ENCODE measurements at regions not wholly inside any gene's neighbourhood (a gene's known extent, or its start where the extent isn't known, plus 50 kb on each side); places are given as distances from the start of the nearest gene placed in this dataset.

GRCh38 chr4:155522201-155522600 lies 144.4 kb upstream of the GUCY1A1 start:
- DNase-seq (ENCODE audit: low spot score) (no peak), FAIRE-seq (no peak)

- no peak for FAIRE-seq
- DNase-seq (ENCODE audit: low spot score) = no peak
Observed at GRCh38 chr4:155521382-155521781, 144.6 kb upstream of the MAP9 start.

GRCh38 chr4:155515444-155516075 lies 138.8 kb upstream of the MAP9 start:
- FAIRE-seq (no peak), DNase-seq (ENCODE audit: low spot score) (no peak)

GRCh38 chr4:155514628-155515027 lies 137.9 kb upstream of the MAP9 start:
- DNase-seq (ENCODE audit: low spot score) = no peak
- no peak for FAIRE-seq

GRCh38 chr4:155512817-155513216 lies 136.1 kb upstream of the MAP9 start:
- FAIRE-seq (no peak), DNase-seq (ENCODE audit: low spot score) (no peak)

GRCh38 chr4:155512046-155512445 lies 135.3 kb upstream of the MAP9 start:
- no peak for FAIRE-seq
- no peak for DNase-seq (ENCODE audit: low spot score)

GRCh38 chr4:155510771-155511170 lies 134.0 kb upstream of the MAP9 start:
- no peak for FAIRE-seq
- DNase-seq (ENCODE audit: low spot score) = no peak

- no peak for FAIRE-seq
- no peak for DNase-seq (ENCODE audit: low spot score)
Observed at GRCh38 chr4:155509555-155509954, 132.8 kb upstream of the MAP9 start.

- DNase-seq (ENCODE audit: low spot score) (no peak), FAIRE-seq (no peak)
Observed at GRCh38 chr4:155506745-155507144, 130.0 kb upstream of the MAP9 start.

GRCh38 chr4:155505321-155505720 lies 128.6 kb upstream of the MAP9 start:
- FAIRE-seq (no peak), DNase-seq (ENCODE audit: low spot score) (no peak)

- FAIRE-seq (no peak), DNase-seq (ENCODE audit: low spot score) (no peak)
Observed at GRCh38 chr4:155497306-155497705, 120.5 kb upstream of the MAP9 start.

GRCh38 chr4:155496294-155496626 lies 119.5 kb upstream of the MAP9 start:
- DNase-seq (ENCODE audit: low spot score) (no peak), FAIRE-seq (no peak)

- FAIRE-seq = no peak
- DNase-seq (ENCODE audit: low spot score) = no peak
Observed at GRCh38 chr4:155495572-155496293, 119.0 kb upstream of the MAP9 start.

GRCh38 chr4:155494037-155494718 lies 117.4 kb upstream of the MAP9 start:
- DNase-seq (ENCODE audit: low spot score) (no peak), FAIRE-seq (no peak)

GRCh38 chr4:155491336-155492120 lies 114.8 kb upstream of the MAP9 start:
- DNase-seq (ENCODE audit: low spot score) (no peak), FAIRE-seq (no peak)

GRCh38 chr4:155489271-155489670 lies 112.5 kb upstream of the MAP9 start:
- FAIRE-seq (no peak), DNase-seq (ENCODE audit: low spot score) (no peak)

GRCh38 chr4:155488691-155489090 lies 111.9 kb upstream of the MAP9 start:
- FAIRE-seq = no peak

GRCh38 chr4:155487210-155487609 lies 110.4 kb upstream of the MAP9 start:
- FAIRE-seq (no peak), DNase-seq (ENCODE audit: low spot score) (no peak)

More at GRCh38 chr4:155488691-155489090, 111.9 kb upstream of the MAP9 start:
- DNase-seq (ENCODE audit: low spot score) = no peak

- FAIRE-seq (no peak), DNase-seq (ENCODE audit: low spot score) (no peak)
Observed at GRCh38 chr4:155481150-155481549, 104.4 kb upstream of the MAP9 start.

GRCh38 chr4:155479835-155480234 lies 103.1 kb upstream of the MAP9 start:
- FAIRE-seq (no peak), DNase-seq (ENCODE audit: low spot score) (no peak)

GRCh38 chr4:155478336-155478835 lies 101.6 kb upstream of the MAP9 start:
- DNase-seq (ENCODE audit: low spot score) = no peak
- FAIRE-seq = no peak

- no peak for DNase-seq (ENCODE audit: low spot score)
- FAIRE-seq = no peak
Observed at GRCh38 chr4:155474758-155475157, 98.0 kb upstream of the MAP9 start.
